ENCODE measurements at regions not wholly inside any gene's neighbourhood (a gene's known extent, or its start where the extent isn't known, plus 50 kb on each side); places are given as distances from the start of the nearest gene placed in this dataset.

DNA sequence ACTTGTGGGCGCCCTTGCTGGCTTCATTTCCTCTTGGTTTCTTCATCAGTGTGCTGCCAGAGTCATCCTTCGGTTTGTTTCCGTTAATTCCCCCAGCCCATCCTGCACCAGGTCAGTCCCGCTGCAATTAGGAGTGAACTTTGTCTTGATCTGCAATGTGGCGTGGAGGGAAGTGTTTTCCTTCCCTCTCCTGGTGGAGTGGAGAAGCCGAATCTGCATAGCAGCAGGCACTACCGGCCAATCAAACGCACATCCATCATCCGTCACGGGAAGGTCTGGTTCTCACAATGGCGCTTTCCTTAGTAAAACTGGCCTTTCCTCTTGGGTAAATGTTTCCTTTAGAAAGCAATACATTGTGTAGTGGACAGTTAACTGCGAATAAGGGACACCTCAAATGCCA, 337.5 kb downstream of the CXCL12 start:
- no peaks in the 10 kb centered on the region for H3K36me3 ChIP-seq (replicated peaks)
- in situ Hi-C loops (cut with HindIII; ENCODE audit: low pct_ligation_motif_present, low sequenced_read_pairs): no loop called here
- DNase-seq: no peak

DNA sequence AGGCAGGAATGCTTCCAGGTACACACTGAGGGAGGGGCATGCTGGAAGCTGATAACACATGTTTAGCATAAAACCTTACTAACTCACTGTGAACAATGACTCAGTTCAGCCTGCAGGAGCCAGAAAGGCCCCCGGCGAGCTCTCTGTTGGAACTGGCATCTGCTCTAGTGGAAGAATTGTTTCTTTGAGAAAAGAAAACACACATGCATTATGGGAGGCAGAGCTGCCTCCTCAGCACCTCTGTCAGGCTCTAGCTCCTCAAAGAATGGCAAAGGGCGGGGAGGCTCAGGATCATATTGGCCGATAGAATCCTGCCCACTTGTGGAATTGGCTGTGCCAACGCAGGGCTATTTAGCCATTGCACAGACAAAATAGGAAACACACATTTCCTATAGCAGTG, 338.3 kb downstream of the CXCL12 start:
- Histone ChIP-seq H3K27ac (no peak overlapping the region), H3K36me3 (replicated peaks) (no peaks in the 10 kb centered on the region), H3K27me3 (replicated peaks) (no peaks in the 10 kb centered on the region), H3K4me3 (ENCODE audit: low read depth, low read length) (no peak overlapping the region)
- peak; percentile 54 for DNase-seq
- in situ Hi-C loops (cut with HindIII; ENCODE audit: low pct_ligation_motif_present, low sequenced_read_pairs): no loop called here
- TF ChIP-seq, protein P1, sequence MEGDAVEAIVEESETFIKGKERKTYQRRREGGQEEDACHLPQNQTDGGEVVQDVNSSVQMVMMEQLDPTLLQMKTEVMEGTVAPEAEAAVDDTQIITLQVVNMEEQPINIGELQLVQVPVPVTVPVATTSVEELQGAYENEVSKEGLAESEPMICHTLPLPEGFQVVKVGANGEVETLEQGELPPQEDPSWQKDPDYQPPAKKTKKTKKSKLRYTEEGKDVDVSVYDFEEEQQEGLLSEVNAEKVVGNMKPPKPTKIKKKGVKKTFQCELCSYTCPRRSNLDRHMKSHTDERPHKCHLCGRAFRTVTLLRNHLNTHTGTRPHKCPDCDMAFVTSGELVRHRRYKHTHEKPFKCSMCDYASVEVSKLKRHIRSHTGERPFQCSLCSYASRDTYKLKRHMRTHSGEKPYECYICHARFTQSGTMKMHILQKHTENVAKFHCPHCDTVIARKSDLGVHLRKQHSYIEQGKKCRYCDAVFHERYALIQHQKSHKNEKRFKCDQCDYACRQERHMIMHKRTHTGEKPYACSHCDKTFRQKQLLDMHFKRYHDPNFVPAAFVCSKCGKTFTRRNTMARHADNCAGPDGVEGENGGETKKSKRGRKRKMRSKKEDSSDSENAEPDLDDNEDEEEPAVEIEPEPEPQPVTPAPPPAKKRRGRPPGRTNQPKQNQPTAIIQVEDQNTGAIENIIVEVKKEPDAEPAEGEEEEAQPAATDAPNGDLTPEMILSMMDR (IDR thresholded peaks at IDR 0.05; ENCODE audit: low read depth, low read length, missing control alignments): peak; percentile 44

More for the DNA sequence above, 337.5 kb downstream of the CXCL12 start:
- Histone ChIP-seq H3K27ac (no peak overlapping the region), H3K27me3 (replicated peaks) (no peaks in the 10 kb centered on the region), H3K4me3 (ENCODE audit: low read depth, low read length) (no peak overlapping the region)
- TF ChIP-seq, protein P1 (IDR thresholded peaks at IDR 0.05; ENCODE audit: low read depth, low read length, missing control alignments): no peak

DNA sequence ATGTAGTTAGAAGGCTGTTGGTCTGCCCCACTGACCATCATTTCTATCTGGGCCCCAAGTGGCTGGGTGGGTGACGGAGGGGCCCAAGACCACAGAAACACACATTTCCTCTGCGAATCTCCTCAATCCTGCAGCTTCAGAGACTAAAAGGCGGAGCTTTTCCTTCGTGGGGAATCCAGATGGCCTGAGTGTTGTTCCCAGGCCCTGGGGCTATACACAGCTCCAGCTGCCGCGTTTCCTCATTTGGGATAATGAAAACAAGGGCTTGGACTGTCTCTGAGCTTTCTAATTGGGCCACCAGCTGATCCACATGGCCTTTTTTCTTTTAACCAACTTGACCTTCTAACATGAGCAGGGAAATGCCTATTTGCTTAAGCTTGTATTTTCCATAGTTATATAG, 339.9 kb downstream of the CXCL12 start:
- DNase-seq: no peak
- Histone ChIP-seq H3K27ac (no peak overlapping the region), H3K36me3 (replicated peaks) (no peaks in the 10 kb centered on the region), H3K4me3 (ENCODE audit: low read depth, low read length) (no peak overlapping the region), H3K27me3 (replicated peaks) (no peaks in the 10 kb centered on the region)
- TF ChIP-seq, protein P1 (IDR thresholded peaks at IDR 0.05; ENCODE audit: low read depth, low read length, missing control alignments): no peak
- in situ Hi-C loops (cut with HindIII; ENCODE audit: low pct_ligation_motif_present, low sequenced_read_pairs): no loop called here

DNA sequence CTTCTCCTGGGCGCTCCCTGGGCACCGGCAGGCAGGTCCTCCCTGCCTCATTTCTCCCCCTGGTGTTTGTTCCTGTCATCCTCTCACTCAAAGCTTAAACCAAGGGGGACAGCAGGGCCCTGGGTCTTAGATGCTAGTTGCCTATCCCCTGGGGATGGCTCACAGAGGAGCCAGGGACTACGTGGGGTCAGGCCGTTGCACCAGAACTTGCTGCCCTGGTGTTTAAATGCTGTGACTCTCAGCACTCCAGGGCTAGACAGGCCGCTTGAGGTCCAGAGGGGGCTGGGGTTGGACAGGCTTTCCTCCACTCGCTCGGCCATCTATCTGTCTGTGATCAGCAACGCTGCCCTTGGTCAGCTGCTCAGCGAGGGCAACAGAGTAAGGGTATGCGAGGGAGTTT, 340.3 kb downstream of the CXCL12 start:
- H3K27ac ChIP-seq: no peak overlapping the region
- in situ Hi-C loops (cut with HindIII; ENCODE audit: low pct_ligation_motif_present, low sequenced_read_pairs): no loop called here
- no peak for DNase-seq
- H3K4me3 ChIP-seq (ENCODE audit: low read depth, low read length): no peak overlapping the region
- TF ChIP-seq, protein P1 (IDR thresholded peaks at IDR 0.05; ENCODE audit: low read depth, low read length, missing control alignments): peak; percentile 23
- no peaks in the 10 kb centered on the region for H3K36me3 ChIP-seq (replicated peaks)
- no peaks in the 10 kb centered on the region for H3K27me3 ChIP-seq (replicated peaks)

DNA sequence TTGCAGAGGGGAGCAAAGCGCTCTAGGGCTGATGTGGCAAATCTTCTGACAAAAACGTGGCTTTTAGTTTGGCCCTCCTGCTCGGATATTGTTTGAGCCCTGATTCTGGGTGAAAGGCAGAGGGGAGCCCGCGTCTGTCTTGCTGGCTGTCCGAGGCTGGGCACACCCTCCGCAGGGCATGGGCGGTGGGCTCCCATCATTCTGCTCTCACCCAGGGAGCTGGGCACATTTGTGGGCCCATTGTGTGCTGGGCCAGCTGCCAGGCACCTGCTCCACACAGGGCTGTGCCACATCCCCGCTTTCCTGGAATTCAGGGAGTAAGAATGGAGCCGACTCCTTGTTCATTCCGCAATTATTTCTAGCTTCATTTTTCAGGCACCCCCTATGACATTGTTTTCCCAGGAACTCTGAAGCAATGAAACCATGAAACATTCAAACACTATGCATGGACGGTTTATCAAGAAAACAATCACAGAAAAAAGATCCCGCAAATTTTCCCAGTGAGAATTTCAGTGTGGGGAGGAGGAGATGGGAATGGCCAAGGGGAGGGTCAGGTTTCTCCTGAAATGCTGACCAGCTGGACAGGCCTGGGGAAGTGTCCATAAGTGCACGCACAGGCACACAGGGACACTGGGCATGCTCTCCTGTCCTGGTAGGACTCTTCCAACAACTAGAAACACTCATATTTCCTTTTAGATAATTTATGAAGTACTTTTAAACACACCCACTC, 341.1 kb downstream of the CXCL12 start:
- no peak for DNase-seq
- in situ Hi-C loops (cut with HindIII; ENCODE audit: low pct_ligation_motif_present, low sequenced_read_pairs): no loop called here
- no peaks in the 10 kb centered on the region for H3K36me3 ChIP-seq (replicated peaks)
- no peak overlapping the region for H3K4me3 ChIP-seq (ENCODE audit: low read depth, low read length)
- H3K27me3 ChIP-seq (replicated peaks): no peaks in the 10 kb centered on the region
- H3K27ac ChIP-seq: no peak overlapping the region
- TF ChIP-seq, protein P1 (IDR thresholded peaks at IDR 0.05; ENCODE audit: low read depth, low read length, missing control alignments): no peak

Measured in brain microvascular endothelial cell (primary cell).